Pancreas (tissue), 10 donors: ENCODE measurements at regions not wholly inside any gene's neighbourhood (a gene's known extent, or its start where the extent isn't known, plus 50 kb on each side); places are given as distances from the start of the nearest gene placed in this dataset.

Experiments
- ATAC-seq, 4 donors: fragments of 200-7000 bp; cut with Tn5 transposase; one replicate each; pipeline versions ENCODE4 v1.8.0 to v1.9.1; 2020; ENCODE audit warnings: mild to moderate bottlenecking in 4 of 4, moderate library complexity in 4 of 4
- DNase-seq, 6 donors: peaks; one replicate each; pipeline ENCODE4 v3.0.0-alpha.2; 2020
- FAIRE-seq: peaks from 2 replicates; lab custom pipeline; 2012; peaks lifted over from hg19 to GRCh38; lab: Jason Lieb, UNC
- H3K27ac ChIP-seq, 4 donors: fragments of 200-600 bp; sonication (generic); 1 replicate in 3 of 4; 2 replicates in 1 of 4; pipeline versions ENCODE4 v1.5.0 to v1.8.0; 2020
- H3K27me3 ChIP-seq, 4 donors: fragments of 200-600 bp; one replicate each; pipeline ENCODE4 v1.8.0; 2021
- H3K36me3 ChIP-seq, 3 donors: fragments of 200-600 bp; sonication (generic) in 1 of 3; one replicate each; pipeline versions ENCODE4 v1.5.0 to v1.8.0; 2020 to 2021
- H3K4me1 ChIP-seq, 3 donors: fragments of 200-600 bp; one replicate each; pipeline ENCODE4 v1.8.0; 2021
- H3K4me3 ChIP-seq, 4 donors: fragments of 200-600 bp; sonication (generic) in 2 of 4; one replicate each; pipeline versions ENCODE4 v1.5.0 to v1.8.0; 2020 to 2021
- H3K9me3 ChIP-seq, 4 donors: fragments of 200-600 bp; one replicate each; pipeline ENCODE4 v1.8.0; 2021
- WGBS, 2 donors: extraction: QIAGEN DNeasy Blood & Tissue Kit; methylation state at CpG; one replicate each; pipeline ENCODE4 v1.1.7; 2013; 5-methylcytosine and 5-hydroxymethylcytosine counted together
- intact Hi-C, 3 donors: fragments of 100-400 bp; cut with DNase I; formaldehyde crosslinking; loops; one replicate each; pipeline versions ENCODE4 v1.11.1 to v1.14.2; 2022
- TF ChIP-seq, protein P1 (sequence below), 4 donors: fragments of 200-600 bp; sonication (generic) in 3 of 4; IDR thresholded peaks; one replicate each; pipeline versions ENCODE4 v1.5.0 to v1.8.0; 2021; ENCODE audit warnings: antibody characterized with exemption in 4 of 4
- donor health status: healthy with polysubstance abuse.
- donor health status: DM: no; HTN: no; CAD: no; lungs with moderate emphysema.
- donor health status: DM: no; HTN: no; CAD: no.
- donor health status: control.
- donor health status: control.
- donor health status: Bipolar disorder and iron deficiency.
- donor health status: DM: yes; HTN: yes; CAD: no.
- donor health status: DM: no; HTN: no; CAD: no.
- donor health status: DM: no; HTN: no; CAD: no.
- donor health status: DM: yes; HTN: yes; CAD: no.

DNA sequence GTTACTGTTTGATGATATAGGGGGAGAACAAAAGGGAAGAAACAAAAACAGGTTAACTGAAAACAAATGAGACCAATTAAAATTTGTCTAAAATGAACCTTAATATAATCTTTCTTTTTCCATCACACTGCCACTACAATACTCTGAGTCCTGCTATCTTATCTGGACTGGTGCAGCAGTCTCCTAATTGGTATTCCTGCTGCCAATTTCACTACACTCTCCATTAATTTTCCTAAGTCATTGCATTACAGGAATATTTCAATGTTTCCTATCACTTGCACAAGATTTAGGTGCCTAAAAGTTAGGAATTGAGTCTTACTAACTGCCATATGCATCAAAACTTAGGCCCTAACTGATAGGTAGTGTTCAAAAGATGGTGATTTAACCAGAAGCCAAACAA lies 884.9 kb upstream of the MGAT4C start:
- H3K27ac ChIP-seq = no peak overlapping the region
- no peak for FAIRE-seq
- H3K27me3 ChIP-seq = no peaks in the 10 kb centered on the region
- no peak overlapping the region for H3K4me3 ChIP-seq
- ATAC-seq = no peak
- intact Hi-C loops = no loop called here
- TF ChIP-seq, protein P1, sequence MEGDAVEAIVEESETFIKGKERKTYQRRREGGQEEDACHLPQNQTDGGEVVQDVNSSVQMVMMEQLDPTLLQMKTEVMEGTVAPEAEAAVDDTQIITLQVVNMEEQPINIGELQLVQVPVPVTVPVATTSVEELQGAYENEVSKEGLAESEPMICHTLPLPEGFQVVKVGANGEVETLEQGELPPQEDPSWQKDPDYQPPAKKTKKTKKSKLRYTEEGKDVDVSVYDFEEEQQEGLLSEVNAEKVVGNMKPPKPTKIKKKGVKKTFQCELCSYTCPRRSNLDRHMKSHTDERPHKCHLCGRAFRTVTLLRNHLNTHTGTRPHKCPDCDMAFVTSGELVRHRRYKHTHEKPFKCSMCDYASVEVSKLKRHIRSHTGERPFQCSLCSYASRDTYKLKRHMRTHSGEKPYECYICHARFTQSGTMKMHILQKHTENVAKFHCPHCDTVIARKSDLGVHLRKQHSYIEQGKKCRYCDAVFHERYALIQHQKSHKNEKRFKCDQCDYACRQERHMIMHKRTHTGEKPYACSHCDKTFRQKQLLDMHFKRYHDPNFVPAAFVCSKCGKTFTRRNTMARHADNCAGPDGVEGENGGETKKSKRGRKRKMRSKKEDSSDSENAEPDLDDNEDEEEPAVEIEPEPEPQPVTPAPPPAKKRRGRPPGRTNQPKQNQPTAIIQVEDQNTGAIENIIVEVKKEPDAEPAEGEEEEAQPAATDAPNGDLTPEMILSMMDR (IDR thresholded peaks at IDR 0.05) = no peak
- no peak for DNase-seq
- no peaks in the 10 kb centered on the region for H3K4me1 ChIP-seq
- no peaks in the 10 kb centered on the region for H3K36me3 ChIP-seq
- H3K9me3 ChIP-seq = no peaks in the 10 kb centered on the region

DNA sequence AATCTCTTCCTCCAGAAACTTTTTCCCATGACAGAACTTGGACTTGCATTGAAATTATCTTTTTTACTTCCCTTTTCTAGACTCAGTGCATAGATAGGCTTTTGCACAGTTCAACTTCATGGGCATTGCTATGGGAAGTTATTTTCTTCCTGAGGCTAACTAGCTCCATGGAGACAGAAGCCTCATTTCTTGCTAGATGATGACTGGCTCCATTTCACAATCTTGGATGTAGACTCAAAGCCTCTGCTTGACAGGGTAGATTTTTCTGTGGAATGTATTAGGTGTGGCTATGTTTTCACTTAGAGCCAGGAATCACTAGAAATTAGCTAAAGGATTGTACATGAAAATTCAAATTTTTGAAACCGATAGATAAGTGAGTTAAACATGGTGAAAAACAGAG lies 884.1 kb upstream of the MGAT4C start:
- Histone ChIP-seq H3K27me3 (no peaks in the 10 kb centered on the region), H3K4me1 (no peaks in the 10 kb centered on the region), H3K27ac (no peak overlapping the region), H3K4me3 (no peak overlapping the region), H3K9me3 (no peaks in the 10 kb centered on the region), H3K36me3 (no peaks in the 10 kb centered on the region)
- DNase-seq (no peak), ATAC-seq (no peak), FAIRE-seq (no peak)
- 68 to 72% methylated on average over 1 of the region's 1 CpG for WGBS, 2 donors
- TF ChIP-seq, protein P1 (IDR thresholded peaks at IDR 0.05) = no peak
- intact Hi-C loops = no loop called here

DNA sequence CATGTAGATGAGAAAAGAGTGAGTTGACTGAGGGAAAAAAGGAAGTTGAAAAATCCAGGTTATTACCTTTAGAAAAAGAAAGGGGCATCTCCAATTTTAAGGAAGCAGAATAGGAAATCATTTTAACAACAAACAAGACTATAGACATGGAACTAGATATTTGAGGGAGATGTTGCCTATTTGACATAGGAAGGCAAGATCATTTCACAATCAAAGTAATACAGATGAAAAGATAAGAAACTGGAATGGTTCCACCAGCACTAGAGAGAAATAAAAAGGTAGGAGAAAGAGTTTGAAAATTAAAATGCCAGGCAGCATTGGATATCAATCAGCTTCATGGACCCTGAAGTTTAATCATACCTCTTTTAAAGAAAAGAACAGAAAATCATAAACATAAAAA lies 881.0 kb upstream of the MGAT4C start:
- DNase-seq = no peak
- H3K27ac ChIP-seq = no peak overlapping the region
- FAIRE-seq = no peak
- H3K9me3 ChIP-seq = no peaks in the 10 kb centered on the region
- H3K36me3 ChIP-seq = no peaks in the 10 kb centered on the region
- no peak for ATAC-seq
- intact Hi-C loops = no loop called here
- TF ChIP-seq, protein P1 (IDR thresholded peaks at IDR 0.05) = no peak
- H3K27me3 ChIP-seq = no peaks in the 10 kb centered on the region
- no peaks in the 10 kb centered on the region for H3K4me1 ChIP-seq
- H3K4me3 ChIP-seq = no peak overlapping the region

DNA sequence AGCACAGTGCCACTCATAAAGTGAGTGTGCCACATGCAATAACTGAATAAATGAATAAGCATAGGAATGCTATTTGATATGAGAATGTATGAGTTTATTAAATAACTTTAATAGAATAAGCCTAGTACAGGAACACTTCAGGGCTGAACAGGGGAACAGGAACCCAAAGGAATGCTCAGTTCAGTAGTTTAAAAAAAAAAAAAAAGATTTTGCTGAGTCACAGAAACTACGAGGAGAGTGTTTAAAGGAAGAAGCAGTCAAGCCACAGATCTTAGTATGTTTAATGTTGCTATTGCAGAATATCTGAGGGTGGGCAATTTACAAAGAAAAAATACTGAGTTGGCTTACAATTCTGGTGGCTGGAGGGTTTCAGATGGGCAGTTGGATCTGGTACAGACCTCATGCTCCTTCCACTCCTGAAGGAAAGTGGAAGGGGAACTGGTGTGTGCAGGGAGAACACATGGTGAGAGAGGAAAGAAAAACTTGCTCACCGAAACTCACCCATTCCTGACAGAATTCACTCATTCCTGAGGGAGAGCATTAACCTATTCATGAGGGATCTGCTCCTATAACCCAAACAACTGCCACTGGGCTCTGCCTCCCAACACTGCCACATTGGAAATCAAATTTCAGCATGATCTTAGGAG lies 880.3 kb upstream of the MGAT4C start:
- Histone ChIP-seq H3K4me1 (no peaks in the 10 kb centered on the region), H3K9me3 (no peaks in the 10 kb centered on the region), H3K36me3 (no peaks in the 10 kb centered on the region), H3K27me3 (no peaks in the 10 kb centered on the region), H3K27ac (no peak overlapping the region), H3K4me3 (no peak overlapping the region)
- WGBS, 2 donors = 41 to 47% methylated on average over 2 of the region's 2 CpGs
- TF ChIP-seq, protein P1 (IDR thresholded peaks at IDR 0.05) = no peak
- no peak for DNase-seq
- intact Hi-C loops = no loop called here
- no peak for FAIRE-seq
- peak in 2 of 4 donors; percentile 24 to 47 for ATAC-seq

DNA sequence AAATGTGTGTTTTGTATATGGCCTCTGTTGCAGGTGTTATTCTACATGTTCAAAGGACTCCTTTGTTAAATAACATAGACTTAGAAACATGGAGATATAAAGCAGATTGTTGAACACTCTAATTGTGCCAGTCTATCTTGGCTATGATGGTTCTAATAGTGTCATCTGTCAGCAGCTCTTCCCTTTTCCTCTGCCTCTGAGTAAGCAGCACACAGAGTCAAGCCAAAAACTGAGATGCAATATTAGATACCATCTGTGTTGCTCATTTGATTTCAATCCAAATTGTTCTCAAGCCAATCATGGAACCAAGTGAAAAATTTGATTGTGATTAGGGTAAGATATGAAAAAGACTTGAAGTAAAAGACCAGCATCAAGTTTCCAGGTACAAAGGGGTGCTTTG lies 871.1 kb upstream of the MGAT4C start:
- Histone ChIP-seq H3K4me1 (no peaks in the 10 kb centered on the region), H3K36me3 (no peaks in the 10 kb centered on the region), H3K4me3 (no peak overlapping the region), H3K27me3 (no peaks in the 10 kb centered on the region), H3K27ac (no peak overlapping the region), H3K9me3 (no peaks in the 10 kb centered on the region)
- TF ChIP-seq, protein P1 (IDR thresholded peaks at IDR 0.05) = no peak
- DNase-seq = no peak
- intact Hi-C loops = no loop called here
- no peak for ATAC-seq
- FAIRE-seq = no peak
